ENCODE measurements at regions not wholly inside any gene's neighbourhood (a gene's known extent, or its start where the extent isn't known, plus 50 kb on each side); places are given as distances from the start of the nearest gene placed in this dataset.

GRCh38 chr5:123830575-123830974, 318.6 kb downstream of the CSNK1G3 start:
- WGBS, 2 donors: 83 to 87% methylated on average over 2 of the region's 2 CpGs
- no peak for ATAC-seq (ENCODE audit: low FRiP score in 2 of 2)
- Histone ChIP-seq H3K4me1 (no peaks in the 10 kb centered on the region), H3K9me3 (no peaks in the 10 kb centered on the region), H3K36me3 (no peaks in the 10 kb centered on the region), H3K27ac (no peak overlapping the region), H3K4me3 (no peak overlapping the region), H3K27me3 (no peaks in the 10 kb centered on the region)
- DNase-seq: no peak
- TF ChIP-seq, protein P1, sequence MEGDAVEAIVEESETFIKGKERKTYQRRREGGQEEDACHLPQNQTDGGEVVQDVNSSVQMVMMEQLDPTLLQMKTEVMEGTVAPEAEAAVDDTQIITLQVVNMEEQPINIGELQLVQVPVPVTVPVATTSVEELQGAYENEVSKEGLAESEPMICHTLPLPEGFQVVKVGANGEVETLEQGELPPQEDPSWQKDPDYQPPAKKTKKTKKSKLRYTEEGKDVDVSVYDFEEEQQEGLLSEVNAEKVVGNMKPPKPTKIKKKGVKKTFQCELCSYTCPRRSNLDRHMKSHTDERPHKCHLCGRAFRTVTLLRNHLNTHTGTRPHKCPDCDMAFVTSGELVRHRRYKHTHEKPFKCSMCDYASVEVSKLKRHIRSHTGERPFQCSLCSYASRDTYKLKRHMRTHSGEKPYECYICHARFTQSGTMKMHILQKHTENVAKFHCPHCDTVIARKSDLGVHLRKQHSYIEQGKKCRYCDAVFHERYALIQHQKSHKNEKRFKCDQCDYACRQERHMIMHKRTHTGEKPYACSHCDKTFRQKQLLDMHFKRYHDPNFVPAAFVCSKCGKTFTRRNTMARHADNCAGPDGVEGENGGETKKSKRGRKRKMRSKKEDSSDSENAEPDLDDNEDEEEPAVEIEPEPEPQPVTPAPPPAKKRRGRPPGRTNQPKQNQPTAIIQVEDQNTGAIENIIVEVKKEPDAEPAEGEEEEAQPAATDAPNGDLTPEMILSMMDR (IDR thresholded peaks at IDR 0.05): no peak
- TF ChIP-seq EP300 (IDR thresholded peaks at IDR 0.05) (no peak), POLR2A (IDR thresholded peaks at IDR 0.05) (no peak), POLR2AphosphoS5 (IDR thresholded peaks at IDR 0.05) (no peak)

DNA sequence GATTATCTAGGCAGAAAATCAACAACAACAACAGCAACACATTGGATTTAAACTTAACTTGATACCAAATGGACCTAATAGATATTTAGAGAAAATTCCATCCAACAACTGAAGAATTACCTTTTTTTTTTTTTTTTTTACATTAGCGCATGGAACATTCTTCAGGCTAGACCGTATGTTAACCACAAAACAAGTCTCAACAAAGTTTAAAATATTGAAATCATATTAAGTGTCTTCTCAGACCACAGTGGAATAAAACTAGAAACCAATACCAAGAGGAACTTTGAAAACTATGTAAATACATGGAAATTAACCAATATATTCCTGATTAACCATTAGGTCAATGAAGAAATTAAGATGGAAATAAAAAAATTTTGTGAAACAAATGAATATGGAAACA, 315.8 kb downstream of the CSNK1G3 start:
- Histone ChIP-seq H3K36me3 (no peaks in the 10 kb centered on the region), H3K4me3 (no peak overlapping the region), H3K27ac (no peak overlapping the region), H3K27me3 (no peaks in the 10 kb centered on the region), H3K4me1 (no peaks in the 10 kb centered on the region), H3K9me3 (no peaks in the 10 kb centered on the region)
- ATAC-seq (ENCODE audit: low FRiP score in 2 of 2) (no peak), DNase-seq (no peak)
- no peak for TF ChIP-seq POLR2AphosphoS5 (IDR thresholded peaks at IDR 0.05)
- TF ChIP-seq EP300 (IDR thresholded peaks at IDR 0.05): no peak
- TF ChIP-seq POLR2A (IDR thresholded peaks at IDR 0.05): no peak
- TF ChIP-seq, protein P1 (IDR thresholded peaks at IDR 0.05): no peak
- 89 to 93% methylated on average over 2 of the region's 2 CpGs for WGBS, 2 donors

GRCh38 chr5:123819833-123820232, 307.9 kb downstream of the CSNK1G3 start:
- Histone ChIP-seq H3K4me1 (peaks cover 0 to 1% (median 0%) of the 10 kb centered on the region in 4 donors), H3K27ac (no peak overlapping the region), H3K36me3 (no peaks in the 10 kb centered on the region), H3K27me3 (no peaks in the 10 kb centered on the region), H3K4me3 (no peak overlapping the region), H3K9me3 (no peaks in the 10 kb centered on the region)
- WGBS, 2 donors: 90 to 95% methylated on average over 4 of the region's 4 CpGs
- DNase-seq (no peak), ATAC-seq (ENCODE audit: low FRiP score in 2 of 2) (no peak)
- TF ChIP-seq POLR2A (IDR thresholded peaks at IDR 0.05): no peak
- TF ChIP-seq, protein P1 (IDR thresholded peaks at IDR 0.05): no peak
- TF ChIP-seq EP300 (IDR thresholded peaks at IDR 0.05): no peak
- TF ChIP-seq POLR2AphosphoS5 (IDR thresholded peaks at IDR 0.05): no peak

GRCh38 chr5:123819386-123819785, 307.4 kb downstream of the CSNK1G3 start:
- Histone ChIP-seq H3K27me3 (no peaks in the 10 kb centered on the region), H3K4me1 (peaks cover 0 to 6% (median 0%) of the 10 kb centered on the region in 4 donors), H3K4me3 (no peak overlapping the region), H3K27ac (no peak overlapping the region), H3K9me3 (no peaks in the 10 kb centered on the region), H3K36me3 (no peaks in the 10 kb centered on the region)
- DNase-seq: no peak
- 83% methylated on average over 3 of the region's 3 CpGs for WGBS, 2 donors
- no peak for ATAC-seq (ENCODE audit: low FRiP score in 2 of 2)
- TF ChIP-seq, protein P1 (IDR thresholded peaks at IDR 0.05): no peak
- TF ChIP-seq POLR2A (IDR thresholded peaks at IDR 0.05): no peak
- no peak for TF ChIP-seq POLR2AphosphoS5 (IDR thresholded peaks at IDR 0.05)
- no peak for TF ChIP-seq EP300 (IDR thresholded peaks at IDR 0.05)

DNA sequence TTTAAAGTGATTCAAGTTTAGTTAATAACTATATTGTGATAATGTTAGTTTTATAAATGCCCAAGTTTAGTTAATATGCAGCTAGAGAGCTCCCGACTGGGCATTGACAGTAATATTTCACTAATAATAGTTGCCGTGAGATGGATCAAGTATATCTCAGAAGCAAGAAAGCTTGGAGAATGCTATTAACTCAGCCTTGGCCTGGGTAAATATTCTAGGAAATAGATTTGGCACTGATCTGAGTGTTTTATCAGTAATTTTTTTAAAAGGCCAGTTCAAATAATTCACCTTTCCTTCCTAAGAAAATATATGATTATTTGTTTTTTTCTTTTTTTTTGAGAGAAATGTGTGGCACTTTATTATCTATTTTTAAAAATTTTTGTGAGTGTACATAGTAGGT, 305.3 kb downstream of the CSNK1G3 start:
- TF ChIP-seq EP300 (IDR thresholded peaks at IDR 0.05): no peak
- no peak for TF ChIP-seq POLR2AphosphoS5 (IDR thresholded peaks at IDR 0.05)
- TF ChIP-seq POLR2A (IDR thresholded peaks at IDR 0.05): no peak
- TF ChIP-seq, protein P1 (IDR thresholded peaks at IDR 0.05): no peak
- Histone ChIP-seq H3K4me1 (peaks cover 0 to 18% (median 5%) of the 10 kb centered on the region in 4 donors), H3K36me3 (no peaks in the 10 kb centered on the region), H3K27me3 (no peaks in the 10 kb centered on the region), H3K4me3 (no peak overlapping the region), H3K27ac (no peak overlapping the region), H3K9me3 (no peaks in the 10 kb centered on the region)
- DNase-seq: no peak
- ATAC-seq (ENCODE audit: low FRiP score in 2 of 2): no peak
- 69 to 87% methylated on average over 2 of the region's 2 CpGs for WGBS, 2 donors
